ENCODE measurements at regions not wholly inside any gene's neighbourhood (a gene's known extent, or its start where the extent isn't known, plus 50 kb on each side); places are given as distances from the start of the nearest gene placed in this dataset.

- TF ChIP-seq CTCF (optimal IDR thresholded peaks at IDR 0.05 in 1 of 3, IDR thresholded peaks at IDR 0.05 in 1 of 3, conservative IDR thresholded peaks at IDR 0.05 in 1 of 3; ENCODE audit: extremely low read depth in 1 of 3, insufficient read depth in 2 of 3, low read length in 3 of 3) (no peak), EZH2 (IDR thresholded peaks at IDR 0.05; ENCODE audit: low read length) (no peak)
- H3K4me2 ChIP-seq (ENCODE audit: control insufficient read depth, extremely low read depth, insufficient read depth, low read depth, low read length), result no peak overlapping the region
- no peak for DNase-seq (ENCODE audit: low read depth, low spot score)
- dilution Hi-C loops (cut with MboI; ENCODE audit: extremely low pct_ligation_motif_present, low sequenced_read_pairs), result no loop called here
- H3K9me1 ChIP-seq (ENCODE audit: control insufficient read depth, extremely low read depth, insufficient read depth, low read length), result no peaks in the 10 kb centered on the region
- H4K20me1 ChIP-seq (ENCODE audit: control insufficient read depth, extremely low read depth, insufficient read depth, low read length), result no peaks in the 10 kb centered on the region
- no peaks in the 10 kb centered on the region for H3K36me3 ChIP-seq (ENCODE audit: control insufficient read depth in 2 of 2, extremely low read depth in 1 of 2, insufficient read depth in 2 of 2, low read length in 2 of 2)
- H3K27me3 ChIP-seq (ENCODE audit: control insufficient read depth, extremely low read depth, insufficient read depth, low read length), result no peaks in the 10 kb centered on the region
- H3K9ac ChIP-seq (ENCODE audit: control insufficient read depth, extremely low read depth, insufficient read depth, low read length), result no peak overlapping the region
- no peaks in the 10 kb centered on the region for H3K79me2 ChIP-seq (ENCODE audit: control insufficient read depth, insufficient read depth, low read length)
- H3K9me3 ChIP-seq (ENCODE audit: control insufficient read depth, low read depth, low read length), result no peaks in the 10 kb centered on the region
- FAIRE-seq, result no peak
- H3K4me3 ChIP-seq (ENCODE audit: control insufficient read depth in 2 of 3, extremely low read depth in 1 of 3, insufficient read depth in 2 of 3, low read depth in 1 of 3, low read length in 3 of 3), result no peak overlapping the region
- H3K27ac ChIP-seq (ENCODE audit: control insufficient read depth, insufficient read depth, low read length), result no peak overlapping the region
- no peak overlapping the region for H2AFZ ChIP-seq (ENCODE audit: control insufficient read depth, low read length)
- peaks cover 10% of the 10 kb centered on the region for H3K4me1 ChIP-seq (ENCODE audit: control insufficient read depth, extremely low read depth, insufficient read depth, low read length)
Measured at GRCh38 chr5:123997064-123997461, 485.1 kb downstream of the CSNK1G3 start.

GRCh38 chr5:123992641-123993040, 480.7 kb downstream of the CSNK1G3 start:
- H3K4me1 ChIP-seq (ENCODE audit: control insufficient read depth, extremely low read depth, insufficient read depth, low read length), result peaks cover 6% of the 10 kb centered on the region
- FAIRE-seq (no peak), DNase-seq (ENCODE audit: low read depth, low spot score) (no peak)
- H3K27me3 ChIP-seq (ENCODE audit: control insufficient read depth, extremely low read depth, insufficient read depth, low read length), result no peaks in the 10 kb centered on the region
- H3K27ac ChIP-seq (ENCODE audit: control insufficient read depth, insufficient read depth, low read length), result no peak overlapping the region
- no peaks in the 10 kb centered on the region for H4K20me1 ChIP-seq (ENCODE audit: control insufficient read depth, extremely low read depth, insufficient read depth, low read length)
- H2AFZ ChIP-seq (ENCODE audit: control insufficient read depth, low read length), result no peak overlapping the region
- no peaks in the 10 kb centered on the region for H3K9me3 ChIP-seq (ENCODE audit: control insufficient read depth, low read depth, low read length)
- no peaks in the 10 kb centered on the region for H3K79me2 ChIP-seq (ENCODE audit: control insufficient read depth, insufficient read depth, low read length)
- dilution Hi-C loops (cut with MboI; ENCODE audit: extremely low pct_ligation_motif_present, low sequenced_read_pairs), result no loop called here
- no peak overlapping the region for H3K4me3 ChIP-seq (ENCODE audit: control insufficient read depth in 2 of 3, extremely low read depth in 1 of 3, insufficient read depth in 2 of 3, low read depth in 1 of 3, low read length in 3 of 3)
- no peaks in the 10 kb centered on the region for H3K9me1 ChIP-seq (ENCODE audit: control insufficient read depth, extremely low read depth, insufficient read depth, low read length)
- no peaks in the 10 kb centered on the region for H3K36me3 ChIP-seq (ENCODE audit: control insufficient read depth in 2 of 2, extremely low read depth in 1 of 2, insufficient read depth in 2 of 2, low read length in 2 of 2)
- H3K9ac ChIP-seq (ENCODE audit: control insufficient read depth, extremely low read depth, insufficient read depth, low read length), result no peak overlapping the region
- TF ChIP-seq EZH2 (IDR thresholded peaks at IDR 0.05; ENCODE audit: low read length), result no peak
- TF ChIP-seq CTCF (optimal IDR thresholded peaks at IDR 0.05 in 1 of 3, IDR thresholded peaks at IDR 0.05 in 1 of 3, conservative IDR thresholded peaks at IDR 0.05 in 1 of 3; ENCODE audit: extremely low read depth in 1 of 3, insufficient read depth in 2 of 3, low read length in 3 of 3), result no peak
- no peak overlapping the region for H3K4me2 ChIP-seq (ENCODE audit: control insufficient read depth, extremely low read depth, insufficient read depth, low read depth, low read length)

Measured in keratinocyte (primary cell).